COR-L47 (cell line): ENCODE measurements at regions not wholly inside any gene's neighbourhood (a gene's known extent, or its start where the extent isn't known, plus 50 kb on each side); places are given as distances from the start of the nearest gene placed in this dataset.

ENCODE experiments used
- DNase-seq: peaks from one replicate; lab custom pipeline; 2025; lab: John Stamatoyannopoulos, UW

GRCh38 chr2:226680719-226681118 lies 118.9 kb downstream of the IRS1 start:
- DNase-seq: no peak

- no peak for DNase-seq
Measured at GRCh38 chr2:226679389-226680065, 120.1 kb downstream of the IRS1 start.

GRCh38 chr2:226678422-226678821 lies 121.2 kb downstream of the IRS1 start:
- no peak for DNase-seq

- DNase-seq: no peak
Measured at GRCh38 chr2:226677080-226677479, 122.5 kb downstream of the IRS1 start.

- no peak for DNase-seq
Measured at GRCh38 chr2:226676618-226677017, 123.0 kb downstream of the IRS1 start.

- no peak for DNase-seq
Measured at GRCh38 chr2:226674123-226674522, 125.5 kb downstream of the IRS1 start.

GRCh38 chr2:226673314-226673723 lies 126.3 kb downstream of the IRS1 start:
- DNase-seq: no peak

GRCh38 chr2:226671141-226671676 lies 128.4 kb downstream of the IRS1 start:
- DNase-seq: no peak

- no peak for DNase-seq
Measured at GRCh38 chr2:226669905-226670304, 129.7 kb downstream of the IRS1 start.

GRCh38 chr2:226669249-226669648 lies 130.4 kb downstream of the IRS1 start:
- no peak for DNase-seq

GRCh38 chr2:226667736-226668135 lies 131.9 kb downstream of the IRS1 start:
- no peak for DNase-seq

GRCh38 chr2:226665306-226665831 lies 134.3 kb downstream of the IRS1 start:
- DNase-seq: no peak

GRCh38 chr2:226664661-226665060 lies 135.0 kb downstream of the IRS1 start:
- no peak for DNase-seq

- DNase-seq: no peak
Measured at GRCh38 chr2:226664140-226664539, 135.5 kb downstream of the IRS1 start.

GRCh38 chr2:226661789-226662545 lies 137.7 kb downstream of the IRS1 start:
- DNase-seq: no peak

GRCh38 chr2:226660526-226660925 lies 139.1 kb downstream of the IRS1 start:
- no peak for DNase-seq

GRCh38 chr2:226660124-226660523 lies 139.5 kb downstream of the IRS1 start:
- no peak for DNase-seq

- no peak for DNase-seq
Measured at GRCh38 chr2:226659410-226659809, 140.2 kb downstream of the IRS1 start.

GRCh38 chr2:226658555-226658954 lies 141.1 kb downstream of the IRS1 start:
- no peak for DNase-seq

GRCh38 chr2:226657340-226658053 lies 142.1 kb downstream of the IRS1 start:
- DNase-seq: no peak

GRCh38 chr2:226656367-226656766 lies 143.3 kb downstream of the IRS1 start:
- no peak for DNase-seq

GRCh38 chr2:226655871-226656270 lies 143.7 kb downstream of the IRS1 start:
- no peak for DNase-seq
